ENCODE measurements at regions not wholly inside any gene's neighbourhood (a gene's known extent, or its start where the extent isn't known, plus 50 kb on each side); places are given as distances from the start of the nearest gene placed in this dataset.

- no peak for DNase-seq
Measured at GRCh38 chr1:82297139-82297896, 496.6 kb downstream of the ADGRL2 start.

GRCh38 chr1:82287556-82287955 lies 486.8 kb downstream of the ADGRL2 start:
- no peak for DNase-seq

- no peak for DNase-seq
Measured at GRCh38 chr1:82284213-82284612, 483.5 kb downstream of the ADGRL2 start.

- DNase-seq, result no peak
Measured at GRCh38 chr1:82279241-82279640, 478.5 kb downstream of the ADGRL2 start.

- no peak for DNase-seq
Measured at GRCh38 chr1:82273816-82274215, 473.1 kb downstream of the ADGRL2 start.

- no peak for DNase-seq
Measured at GRCh38 chr1:82269431-82269830, 468.7 kb downstream of the ADGRL2 start.

GRCh38 chr1:82268826-82269225 lies 468.1 kb downstream of the ADGRL2 start:
- no peak for DNase-seq

GRCh38 chr1:82266351-82266750 lies 465.6 kb downstream of the ADGRL2 start:
- no peak for DNase-seq

GRCh38 chr1:82265436-82265835 lies 464.7 kb downstream of the ADGRL2 start:
- no peak for DNase-seq

GRCh38 chr1:82264802-82265201 lies 464.1 kb downstream of the ADGRL2 start:
- no peak for DNase-seq

GRCh38 chr1:82263396-82263795 lies 462.7 kb downstream of the ADGRL2 start:
- DNase-seq, result no peak

GRCh38 chr1:82260666-82261065 lies 459.9 kb downstream of the ADGRL2 start:
- no peak for DNase-seq

- no peak for DNase-seq
Measured at GRCh38 chr1:82260051-82260450, 459.3 kb downstream of the ADGRL2 start.

- no peak for DNase-seq
Measured at GRCh38 chr1:82258887-82259286, 458.2 kb downstream of the ADGRL2 start.

GRCh38 chr1:82246050-82246449 lies 445.3 kb downstream of the ADGRL2 start:
- DNase-seq, result no peak

- no peak for DNase-seq
Measured at GRCh38 chr1:82245345-82246014, 444.7 kb downstream of the ADGRL2 start.

GRCh38 chr1:82240571-82240970 lies 439.8 kb downstream of the ADGRL2 start:
- DNase-seq, result no peak

GRCh38 chr1:82230667-82231066 lies 429.9 kb downstream of the ADGRL2 start:
- no peak for DNase-seq

- no peak for DNase-seq
Measured at GRCh38 chr1:82227306-82228095, 426.8 kb downstream of the ADGRL2 start.

- peak; percentile 2 for DNase-seq
Measured at GRCh38 chr1:82226186-82226505, 425.4 kb downstream of the ADGRL2 start.

- no peak for DNase-seq
Measured at GRCh38 chr1:82225421-82226185, 424.9 kb downstream of the ADGRL2 start.

- DNase-seq, result no peak
Measured at GRCh38 chr1:82223091-82223490, 422.4 kb downstream of the ADGRL2 start.

GRCh38 chr1:82221721-82222120 lies 421.0 kb downstream of the ADGRL2 start:
- DNase-seq, result no peak

All from DMS 273 treated with DMSO at 0.1 percent for 48 hours (cell line).